ENCODE measurements at regions not wholly inside any gene's neighbourhood (a gene's known extent, or its start where the extent isn't known, plus 50 kb on each side); places are given as distances from the start of the nearest gene placed in this dataset.

DNA sequence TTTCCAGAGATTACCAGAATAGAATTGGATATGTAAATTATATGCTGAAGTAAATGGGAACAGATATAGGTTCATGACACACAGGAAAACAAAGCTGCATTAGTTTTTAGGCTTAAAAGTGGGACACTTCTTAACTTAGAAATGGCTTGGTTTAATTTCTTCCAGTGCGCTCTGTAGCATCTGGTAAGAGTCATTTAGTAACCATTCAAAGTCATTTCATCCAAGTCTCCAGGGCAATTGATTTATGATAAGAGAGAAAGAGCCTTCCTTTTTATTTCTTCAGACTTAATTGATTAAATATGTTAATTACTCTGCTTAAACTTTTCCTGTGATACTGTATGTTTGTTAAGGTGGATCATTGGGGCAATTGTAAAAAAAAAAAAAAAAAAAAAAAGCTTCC lies 368.0 kb downstream of the DOK5 start:
- TF ChIP-seq, protein P1, sequence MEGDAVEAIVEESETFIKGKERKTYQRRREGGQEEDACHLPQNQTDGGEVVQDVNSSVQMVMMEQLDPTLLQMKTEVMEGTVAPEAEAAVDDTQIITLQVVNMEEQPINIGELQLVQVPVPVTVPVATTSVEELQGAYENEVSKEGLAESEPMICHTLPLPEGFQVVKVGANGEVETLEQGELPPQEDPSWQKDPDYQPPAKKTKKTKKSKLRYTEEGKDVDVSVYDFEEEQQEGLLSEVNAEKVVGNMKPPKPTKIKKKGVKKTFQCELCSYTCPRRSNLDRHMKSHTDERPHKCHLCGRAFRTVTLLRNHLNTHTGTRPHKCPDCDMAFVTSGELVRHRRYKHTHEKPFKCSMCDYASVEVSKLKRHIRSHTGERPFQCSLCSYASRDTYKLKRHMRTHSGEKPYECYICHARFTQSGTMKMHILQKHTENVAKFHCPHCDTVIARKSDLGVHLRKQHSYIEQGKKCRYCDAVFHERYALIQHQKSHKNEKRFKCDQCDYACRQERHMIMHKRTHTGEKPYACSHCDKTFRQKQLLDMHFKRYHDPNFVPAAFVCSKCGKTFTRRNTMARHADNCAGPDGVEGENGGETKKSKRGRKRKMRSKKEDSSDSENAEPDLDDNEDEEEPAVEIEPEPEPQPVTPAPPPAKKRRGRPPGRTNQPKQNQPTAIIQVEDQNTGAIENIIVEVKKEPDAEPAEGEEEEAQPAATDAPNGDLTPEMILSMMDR (IDR thresholded peaks at IDR 0.05), result no peak
- TF ChIP-seq ZFX (IDR thresholded peaks at IDR 0.05; ENCODE audit: borderline replicate concordance), result no peak
